CD8-positive, alpha-beta memory T cell (primary cell): ENCODE measurements at regions not wholly inside any gene's neighbourhood (a gene's known extent, or its start where the extent isn't known, plus 50 kb on each side); places are given as distances from the start of the nearest gene placed in this dataset.

Experiments
- CTCF ChIA-PET: fragments of 350-600 bp; sonication (Branson Sonifier 250); formaldehyde crosslinking; loops from one replicate; lab custom pipeline; 2021; ENCODE audit warnings: antibody characterized with exemption; lab: Charles Lee
- POLR2A ChIA-PET: fragments of 350-600 bp; sonication (Branson Sonifier 250); formaldehyde crosslinking; loops from one replicate; lab custom pipeline; 2021; ENCODE audit warnings: antibody characterized with exemption; lab: Charles Lee
- DNase-seq, 5 donors: peaks; one replicate each; pipeline versions ENCODE4 v3.0.0 to v3.0.0-alpha.2; 2020 to 2022; ENCODE audit warnings: mixed read lengths in 1 of 5
- H3K27ac ChIP-seq: one replicate; pipeline ENCODE4 v1.7.0; 2013; ENCODE audit warnings: low read depth, mild to moderate bottlenecking, low read length, moderate library complexity
- H3K27me3 ChIP-seq: 2 replicates; pipeline ENCODE4 v1.7.0; 2013; ENCODE audit warnings: low read length, mild to moderate bottlenecking; ENCODE audit not compliant: insufficient read depth, poor library complexity, severe bottlenecking
- H3K36me3 ChIP-seq: 2 replicates; pipeline ENCODE4 v1.7.0; 2013; ENCODE audit warnings: mild to moderate bottlenecking, low read length, moderate library complexity; ENCODE audit not compliant: insufficient read depth
- H3K4me1 ChIP-seq: 2 replicates; pipeline ENCODE4 v1.7.0; 2013; ENCODE audit warnings: mild to moderate bottlenecking, low read length, moderate library complexity; ENCODE audit not compliant: insufficient read depth
- H3K4me3 ChIP-seq: 2 replicates; pipeline ENCODE4 v1.7.0; 2013; ENCODE audit warnings: mild to moderate bottlenecking, low read length
- H3K9me3 ChIP-seq: 2 replicates; pipeline ENCODE4 v1.7.0; 2013; ENCODE audit warnings: mild to moderate bottlenecking, low read length
- H3K27ac Mint-ChIP-seq, 8 donors: one replicate each; pipeline ENCODE4 v1.8.0; 2020 to 2021; ENCODE audit warnings: mixed read lengths in 8 of 8, mild to moderate bottlenecking in 6 of 8, inconsistent platforms in 3 of 8, moderate library complexity in 3 of 8
- H3K27me3 Mint-ChIP-seq, 2 donors: one replicate each; pipeline ENCODE4 v1.8.0; 2020 to 2021; ENCODE audit warnings: mixed read lengths in 2 of 2, mild to moderate bottlenecking in 1 of 2, moderate library complexity in 1 of 2
- H3K36me3 Mint-ChIP-seq, 3 donors: one replicate each; pipeline ENCODE4 v1.8.0; 2020 to 2021; ENCODE audit warnings: mixed read lengths in 3 of 3, inconsistent platforms in 1 of 3, mild to moderate bottlenecking in 1 of 3
- H3K4me1 Mint-ChIP-seq, 3 donors: one replicate each; pipeline ENCODE4 v1.8.0; 2020 to 2021; ENCODE audit warnings: mixed read lengths in 3 of 3, inconsistent platforms in 1 of 3, mild to moderate bottlenecking in 1 of 3
- H3K4me3 Mint-ChIP-seq, 7 donors: one replicate each; pipeline ENCODE4 v1.8.0; 2020 to 2021; ENCODE audit warnings: mixed read lengths in 7 of 7, mild to moderate bottlenecking in 6 of 7, moderate library complexity in 4 of 7, inconsistent platforms in 2 of 7
- H3K9me3 Mint-ChIP-seq, 5 donors: one replicate each; pipeline ENCODE4 v1.8.0; 2020 to 2022; ENCODE audit warnings: mixed read lengths in 5 of 5, mild to moderate bottlenecking in 3 of 5, moderate library complexity in 2 of 5, inconsistent platforms in 1 of 5

- Mint-ChIP-seq H3K27me3 (peaks cover 2 to 3% of the 10 kb centered on the region in 2 donors), H3K9me3 (peaks cover 0 to 5% (median 2%) of the 10 kb centered on the region in 5 donors), H3K4me3 (no peak overlapping the region), H3K36me3 (peaks cover 0 to 1% (median 0%) of the 10 kb centered on the region in 3 donors), H3K27ac (no peak overlapping the region), H3K4me1 (no peaks in the 10 kb centered on the region)
- ChIA-PET POLR2A (no interaction called here), CTCF (interaction anchor here (0.7 kb wide), 1 partner anchor 27 kb away, joined by 3 read pairs; no protein-coding TSS in a partner anchor)
- Histone ChIP-seq H3K4me3 (no peak overlapping the region), H3K9me3 (no peaks in the 10 kb centered on the region), H3K27me3 (no peaks in the 10 kb centered on the region), H3K36me3 (no peaks in the 10 kb centered on the region), H3K4me1 (no peaks in the 10 kb centered on the region), H3K27ac (no peak overlapping the region)
- DNase-seq = no peak
Measured at GRCh38 chr2:14951569-14952285, 319.2 kb downstream of the LRATD1 start.

DNA sequence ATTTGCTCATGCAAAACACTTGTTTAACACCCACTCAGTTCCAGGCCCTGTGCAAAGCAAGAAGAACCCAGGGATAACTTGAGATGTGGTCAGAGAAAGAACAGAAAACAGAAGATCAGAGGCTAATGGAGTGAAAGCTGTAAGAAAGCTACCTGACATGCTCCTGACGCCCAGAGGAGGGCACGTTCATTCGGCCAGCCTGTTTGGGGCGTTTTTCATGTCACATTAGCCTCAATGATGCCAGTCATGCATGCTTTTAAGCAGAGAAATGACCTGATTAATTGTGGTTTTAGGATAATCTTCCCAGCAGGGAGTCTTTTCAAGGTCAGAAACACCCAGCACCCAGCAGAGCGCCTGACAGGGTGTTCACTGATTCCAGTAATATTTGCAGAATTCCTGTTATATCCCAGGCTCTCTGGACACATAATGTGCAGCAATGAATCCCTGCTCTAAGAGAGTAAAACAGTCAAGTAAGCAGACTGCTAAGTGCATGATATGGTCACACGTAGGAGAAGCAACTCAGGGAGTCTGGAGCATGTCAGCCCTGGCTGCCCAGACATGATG is 320.0 kb downstream of the LRATD1 start:
- CTCF ChIA-PET = no interaction called here
- H3K27ac ChIP-seq = no peak overlapping the region
- DNase-seq = no peak
- POLR2A ChIA-PET = no interaction called here
- peaks cover 3% of the 10 kb centered on the region in 2 donors for H3K27me3 Mint-ChIP-seq
- H3K36me3 ChIP-seq = no peaks in the 10 kb centered on the region
- no peak overlapping the region for H3K27ac Mint-ChIP-seq
- H3K4me3 ChIP-seq = no peak overlapping the region
- no peaks in the 10 kb centered on the region for H3K4me1 Mint-ChIP-seq
- H3K4me1 ChIP-seq = no peaks in the 10 kb centered on the region
- H3K9me3 ChIP-seq = no peaks in the 10 kb centered on the region
- H3K4me3 Mint-ChIP-seq = no peak overlapping the region
- H3K27me3 ChIP-seq = no peaks in the 10 kb centered on the region
- peaks cover 0 to 1% (median 0%) of the 10 kb centered on the region in 3 donors for H3K36me3 Mint-ChIP-seq
- H3K9me3 Mint-ChIP-seq = peaks cover 0 to 5% (median 2%) of the 10 kb centered on the region in 5 donors

- Mint-ChIP-seq H3K27me3 (peaks cover 6 to 9% of the 10 kb centered on the region in 2 donors), H3K4me3 (no peak overlapping the region), H3K27ac (no peak overlapping the region), H3K36me3 (peaks cover 0 to 1% (median 0%) of the 10 kb centered on the region in 3 donors), H3K9me3 (peaks cover 0 to 7% (median 0%) of the 10 kb centered on the region in 5 donors), H3K4me1 (no peaks in the 10 kb centered on the region)
- no peak for DNase-seq
- no peaks in the 10 kb centered on the region for H3K9me3 ChIP-seq
- CTCF ChIA-PET = no interaction called here
- POLR2A ChIA-PET = no interaction called here
- H3K4me1 ChIP-seq = no peaks in the 10 kb centered on the region
- H3K27me3 ChIP-seq = no peaks in the 10 kb centered on the region
- no peaks in the 10 kb centered on the region for H3K36me3 ChIP-seq
- H3K27ac ChIP-seq = no peak overlapping the region
- no peak overlapping the region for H3K4me3 ChIP-seq
Measured at GRCh38 chr2:14960686-14961324, 328.3 kb downstream of the LRATD1 start.

- no peak overlapping the region for H3K27ac ChIP-seq
- H3K4me3 ChIP-seq = no peak overlapping the region
- POLR2A ChIA-PET = no interaction called here
- CTCF ChIA-PET = no interaction called here
- H3K27me3 ChIP-seq = no peaks in the 10 kb centered on the region
- no peak overlapping the region for H3K4me3 Mint-ChIP-seq
- H3K27me3 Mint-ChIP-seq = peaks cover 0 to 3% of the 10 kb centered on the region in 2 donors
- H3K36me3 Mint-ChIP-seq = no peaks in the 10 kb centered on the region
- H3K4me1 ChIP-seq = no peaks in the 10 kb centered on the region
- no peak for DNase-seq
- H3K9me3 ChIP-seq = no peaks in the 10 kb centered on the region
- H3K36me3 ChIP-seq = no peaks in the 10 kb centered on the region
- no peak overlapping the region for H3K27ac Mint-ChIP-seq
- H3K9me3 Mint-ChIP-seq = peaks cover 0 to 3% (median 0%) of the 10 kb centered on the region in 5 donors
- no peaks in the 10 kb centered on the region for H3K4me1 Mint-ChIP-seq
Measured at GRCh38 chr2:14967729-14968128, 335.2 kb downstream of the LRATD1 start.

- ChIA-PET POLR2A (no interaction called here), CTCF (no interaction called here)
- no peak overlapping the region for H3K4me3 Mint-ChIP-seq
- no peaks in the 10 kb centered on the region for H3K4me1 Mint-ChIP-seq
- H3K36me3 Mint-ChIP-seq = no peaks in the 10 kb centered on the region
- Histone ChIP-seq H3K4me3 (no peak overlapping the region), H3K36me3 (no peaks in the 10 kb centered on the region), H3K9me3 (no peaks in the 10 kb centered on the region), H3K4me1 (no peaks in the 10 kb centered on the region), H3K27me3 (no peaks in the 10 kb centered on the region), H3K27ac (no peak overlapping the region)
- no peak overlapping the region for H3K27ac Mint-ChIP-seq
- peaks cover 3 to 8% of the 10 kb centered on the region in 2 donors for H3K27me3 Mint-ChIP-seq
- DNase-seq = no peak
- peaks cover 0 to 3% (median 0%) of the 10 kb centered on the region in 5 donors for H3K9me3 Mint-ChIP-seq
Measured at GRCh38 chr2:14975381-14975780, 342.9 kb downstream of the LRATD1 start.

DNA sequence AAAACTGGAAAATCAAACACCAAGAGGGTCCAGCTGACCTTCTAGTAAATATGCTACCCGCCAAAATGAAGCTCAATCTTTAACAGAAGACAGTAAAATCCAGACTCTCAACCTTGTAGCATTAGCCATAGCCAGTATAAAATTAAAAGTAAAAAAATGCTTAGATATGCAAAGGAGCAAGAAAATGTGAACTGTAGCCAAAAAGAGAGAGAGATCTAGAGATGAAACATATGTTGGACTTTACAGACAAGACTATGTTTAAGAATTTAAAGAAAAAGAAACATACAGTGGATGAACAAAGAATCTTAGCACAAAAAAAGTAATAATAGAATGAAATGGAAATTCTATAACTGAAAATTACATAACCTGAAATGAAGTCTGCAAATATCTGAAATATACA is 344.5 kb downstream of the LRATD1 start:
- Mint-ChIP-seq H3K36me3 (no peaks in the 10 kb centered on the region), H3K4me3 (no peak overlapping the region), H3K27me3 (peaks cover 4 to 9% of the 10 kb centered on the region in 2 donors), H3K4me1 (no peaks in the 10 kb centered on the region), H3K9me3 (peaks cover 0 to 4% (median 0%) of the 10 kb centered on the region in 5 donors), H3K27ac (no peak overlapping the region)
- Histone ChIP-seq H3K36me3 (no peaks in the 10 kb centered on the region), H3K27me3 (no peaks in the 10 kb centered on the region), H3K4me1 (no peaks in the 10 kb centered on the region), H3K27ac (no peak overlapping the region), H3K4me3 (no peak overlapping the region), H3K9me3 (no peaks in the 10 kb centered on the region)
- CTCF ChIA-PET = no interaction called here
- POLR2A ChIA-PET = no interaction called here
- no peak for DNase-seq

- Histone ChIP-seq H3K36me3 (no peaks in the 10 kb centered on the region), H3K27ac (no peak overlapping the region), H3K4me1 (no peaks in the 10 kb centered on the region), H3K4me3 (no peak overlapping the region), H3K9me3 (no peaks in the 10 kb centered on the region), H3K27me3 (no peaks in the 10 kb centered on the region)
- no peak overlapping the region for H3K27ac Mint-ChIP-seq
- peaks cover 10 to 12% of the 10 kb centered on the region in 2 donors for H3K27me3 Mint-ChIP-seq
- peaks cover 0 to 6% (median 0%) of the 10 kb centered on the region in 5 donors for H3K9me3 Mint-ChIP-seq
- no peaks in the 10 kb centered on the region for H3K4me1 Mint-ChIP-seq
- H3K4me3 Mint-ChIP-seq = no peak overlapping the region
- H3K36me3 Mint-ChIP-seq = no peaks in the 10 kb centered on the region
- ChIA-PET CTCF (interaction anchor here (1.4 kb wide), 1 partner anchor 27 kb away, joined by 3 read pairs; no protein-coding TSS in a partner anchor), POLR2A (no interaction called here)
- no peak for DNase-seq
Measured at GRCh38 chr2:14978845-14979244, 346.3 kb downstream of the LRATD1 start.

DNA sequence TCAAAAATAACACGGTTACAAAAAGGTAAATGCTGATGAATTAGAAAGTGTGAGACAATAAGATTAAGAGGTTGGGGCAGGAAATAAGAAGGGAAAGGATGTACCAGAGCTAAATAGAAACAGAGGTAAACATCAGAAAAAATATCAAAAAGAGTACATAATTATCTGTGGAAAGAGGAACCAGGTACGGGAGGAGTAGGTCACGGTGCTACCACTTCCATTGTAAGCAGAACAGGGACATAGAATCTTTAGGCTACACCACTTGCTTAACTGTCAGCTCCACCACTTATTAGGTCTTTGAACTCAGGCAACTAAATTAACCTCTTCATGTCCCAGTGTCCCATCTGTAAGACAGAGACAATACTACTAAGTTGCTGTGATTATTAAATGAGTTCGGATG is 350.3 kb downstream of the LRATD1 start:
- DNase-seq = no peak
- Mint-ChIP-seq H3K36me3 (no peaks in the 10 kb centered on the region), H3K9me3 (peaks cover 0 to 4% (median 0%) of the 10 kb centered on the region in 5 donors), H3K27me3 (peaks cover 10 to 16% of the 10 kb centered on the region in 2 donors), H3K4me3 (no peak overlapping the region), H3K27ac (no peak overlapping the region), H3K4me1 (no peaks in the 10 kb centered on the region)
- Histone ChIP-seq H3K27ac (no peak overlapping the region), H3K27me3 (no peaks in the 10 kb centered on the region), H3K9me3 (no peaks in the 10 kb centered on the region), H3K4me1 (no peaks in the 10 kb centered on the region), H3K36me3 (no peaks in the 10 kb centered on the region), H3K4me3 (no peak overlapping the region)
- ChIA-PET CTCF (no interaction called here), POLR2A (no interaction called here)
